NCI-H146 (cell line): ENCODE measurements at regions not wholly inside any gene's neighbourhood (a gene's known extent, or its start where the extent isn't known, plus 50 kb on each side); places are given as distances from the start of the nearest gene placed in this dataset.

ENCODE experiments used
- DNase-seq: peaks from one replicate; lab custom pipeline; 2025; lab: John Stamatoyannopoulos, UW

- DNase-seq: peak; percentile 23
Observed at GRCh38 chr2:2765176-2765800, 434.2 kb upstream of the MYT1L start.

GRCh38 chr2:2764739-2765138 is 433.7 kb upstream of the MYT1L start:
- DNase-seq: no peak

GRCh38 chr2:2764001-2764355 is 432.9 kb upstream of the MYT1L start:
- DNase-seq: no peak

GRCh38 chr2:2763351-2764000 is 432.4 kb upstream of the MYT1L start:
- no peak for DNase-seq

DNA sequence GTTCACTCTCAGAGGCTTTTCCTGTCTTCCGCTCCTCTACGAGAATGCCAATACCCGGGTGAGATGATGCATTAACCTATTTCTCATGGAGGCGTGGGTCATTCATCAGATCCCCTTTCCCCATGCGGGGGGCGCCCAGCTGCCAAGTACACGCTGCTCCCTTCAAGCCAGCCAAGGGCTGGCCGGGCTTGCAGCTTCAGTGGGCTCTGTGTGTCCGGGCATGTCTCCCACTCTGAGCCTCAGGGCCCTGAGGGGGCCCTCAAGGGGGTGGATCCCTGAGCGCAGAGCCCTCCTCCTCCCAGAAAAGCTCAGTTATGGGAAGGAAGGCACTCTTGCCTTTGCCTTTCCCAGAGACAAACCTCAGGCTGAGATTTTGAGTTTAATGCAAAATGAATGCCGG is 431.8 kb upstream of the MYT1L start:
- DNase-seq: no peak

DNA sequence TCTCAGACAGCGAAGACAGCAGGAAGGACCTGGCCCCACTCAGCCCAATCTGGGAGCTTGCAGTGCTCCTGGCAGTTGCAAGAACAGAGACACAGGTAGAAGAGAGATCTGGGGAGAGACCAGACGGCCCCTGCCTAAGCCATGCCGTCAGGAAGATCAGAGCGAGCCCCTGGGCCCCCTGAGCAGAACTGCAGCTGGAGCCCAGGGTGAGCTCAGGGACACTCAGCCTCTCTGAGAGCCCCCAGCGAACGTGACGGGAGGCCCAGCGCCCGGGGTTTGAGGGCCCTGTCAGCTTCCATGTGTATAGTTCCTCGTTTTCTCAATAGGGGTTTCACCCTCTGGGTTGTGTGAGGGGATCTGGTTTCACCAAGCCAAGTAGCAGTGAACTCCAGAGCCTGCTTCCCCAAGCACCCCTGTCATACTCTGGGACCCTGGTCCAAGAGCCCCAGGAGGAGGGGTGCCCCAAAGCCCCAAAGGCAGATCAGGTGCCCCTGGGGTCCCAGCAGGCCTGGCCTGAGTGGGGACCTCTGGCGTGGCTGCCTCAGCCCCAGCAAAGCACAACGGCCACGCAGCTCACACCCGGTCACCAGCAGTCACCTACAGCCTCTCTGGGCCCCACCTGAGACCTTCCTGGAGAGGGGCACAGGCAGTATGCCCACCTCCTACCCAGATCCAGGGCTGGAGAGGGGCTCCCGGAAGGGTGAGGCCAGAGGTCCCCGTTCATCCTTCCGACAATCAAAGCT is 431.3 kb upstream of the MYT1L start:
- DNase-seq: no peak

GRCh38 chr2:2758793-2759367 is 427.8 kb upstream of the MYT1L start:
- peak; percentile 10 for DNase-seq

DNA sequence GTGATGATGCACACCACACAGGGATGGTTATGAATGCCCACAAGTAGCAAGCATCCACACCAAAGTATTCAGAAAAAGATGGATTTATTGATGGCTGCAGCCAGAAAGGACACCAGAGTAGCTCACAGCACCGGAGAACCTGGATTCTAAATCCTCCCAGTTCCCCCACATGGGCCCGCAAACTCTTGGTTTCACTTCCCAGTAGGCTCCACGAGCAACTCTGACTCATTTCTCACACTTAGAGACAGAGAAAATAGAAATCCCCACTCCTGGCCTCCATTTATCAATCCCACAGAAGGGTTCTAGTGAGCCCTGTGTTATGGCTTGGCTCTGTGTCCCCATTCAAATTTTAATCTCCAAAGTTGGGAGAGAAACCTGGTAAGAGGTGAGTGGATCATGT is 426.7 kb upstream of the MYT1L start:
- DNase-seq: no peak

DNA sequence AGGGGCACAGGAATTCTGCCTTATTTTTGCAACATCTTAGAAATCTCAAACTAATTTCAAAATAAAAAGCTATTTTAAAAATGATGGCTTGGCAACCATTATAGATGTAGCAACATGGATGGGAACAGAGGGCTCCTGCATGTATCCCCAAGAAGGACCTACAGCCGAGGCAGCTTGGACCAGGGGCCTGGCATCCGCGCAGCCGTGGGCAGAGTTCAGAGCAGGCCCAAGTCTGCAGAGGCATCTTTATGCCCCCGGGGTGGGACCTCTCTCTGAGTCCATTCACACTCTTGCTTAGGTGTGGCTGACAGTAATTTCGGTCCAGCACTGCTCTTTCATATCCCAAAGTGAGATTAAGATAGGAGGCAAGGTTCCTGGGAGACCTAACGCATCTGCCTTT is 425.8 kb upstream of the MYT1L start:
- DNase-seq: no peak

DNA sequence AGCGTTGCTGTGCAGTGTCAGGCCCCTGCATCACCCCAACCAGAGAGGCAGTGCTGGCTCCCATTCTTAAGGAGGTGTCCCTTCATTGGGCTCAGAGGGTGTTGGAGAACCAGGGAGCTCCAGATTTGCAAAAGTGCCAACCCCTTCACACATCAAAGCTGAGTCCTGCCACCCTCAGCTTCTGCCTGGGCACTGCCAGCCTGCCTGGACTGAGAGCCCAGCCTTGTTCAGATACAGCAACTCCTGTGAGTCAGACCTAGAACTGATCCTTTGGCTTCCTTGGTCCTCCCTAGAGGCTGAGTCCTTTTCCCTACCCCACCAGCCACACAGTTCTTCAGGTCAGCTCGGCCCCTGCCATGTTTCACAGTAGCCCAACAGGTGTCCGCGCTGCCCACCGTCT is 424.9 kb upstream of the MYT1L start:
- DNase-seq: no peak

DNA sequence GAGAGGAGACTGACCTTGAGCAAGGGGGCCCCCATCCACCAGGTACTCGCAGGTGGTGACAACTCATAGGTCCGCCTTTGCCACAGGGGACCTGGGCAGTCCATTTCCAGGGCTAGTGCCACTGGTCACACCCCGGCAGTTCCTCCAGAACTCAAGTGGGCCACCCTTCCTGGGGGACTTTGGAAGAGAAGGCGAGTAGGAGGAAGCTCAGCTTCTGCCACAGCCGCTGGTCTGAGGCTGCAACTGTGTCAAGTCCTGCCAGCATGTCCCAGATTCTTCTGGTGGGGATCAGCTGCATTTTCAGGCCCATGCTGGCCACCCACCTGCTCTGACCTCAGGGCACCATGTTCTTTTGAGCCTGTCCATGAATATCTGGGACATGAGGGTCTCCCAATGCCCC is 423.9 kb upstream of the MYT1L start:
- DNase-seq: no peak

DNA sequence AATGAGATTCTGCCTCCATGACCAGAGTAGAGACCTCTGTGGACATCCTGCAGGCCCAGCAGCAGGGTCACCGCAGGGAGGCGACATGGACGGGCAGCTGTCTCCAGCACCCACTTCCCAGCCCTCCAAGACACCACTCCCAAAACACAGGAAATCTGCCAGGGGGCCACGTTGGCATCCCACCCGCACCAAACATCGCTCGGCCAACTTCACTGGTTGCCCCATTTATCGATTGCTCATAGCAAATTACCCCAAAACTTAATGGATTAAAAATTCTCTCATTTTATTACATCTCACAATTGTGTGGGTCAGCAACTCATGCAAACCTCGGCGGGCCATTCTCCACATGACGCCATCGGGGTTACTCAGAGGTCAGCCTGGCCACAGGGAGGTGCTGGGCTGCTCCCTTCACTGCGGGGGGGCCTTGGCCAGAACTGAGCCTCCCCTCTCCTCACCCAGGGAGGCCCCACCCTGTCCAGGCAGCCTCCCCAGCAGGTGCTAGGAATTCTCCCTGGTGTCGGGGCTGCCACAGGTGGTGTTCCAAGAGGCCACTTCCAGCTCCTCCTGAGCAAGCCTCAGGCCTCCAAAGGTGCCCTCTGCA is 420.7 kb upstream of the MYT1L start:
- DNase-seq: no peak

DNA sequence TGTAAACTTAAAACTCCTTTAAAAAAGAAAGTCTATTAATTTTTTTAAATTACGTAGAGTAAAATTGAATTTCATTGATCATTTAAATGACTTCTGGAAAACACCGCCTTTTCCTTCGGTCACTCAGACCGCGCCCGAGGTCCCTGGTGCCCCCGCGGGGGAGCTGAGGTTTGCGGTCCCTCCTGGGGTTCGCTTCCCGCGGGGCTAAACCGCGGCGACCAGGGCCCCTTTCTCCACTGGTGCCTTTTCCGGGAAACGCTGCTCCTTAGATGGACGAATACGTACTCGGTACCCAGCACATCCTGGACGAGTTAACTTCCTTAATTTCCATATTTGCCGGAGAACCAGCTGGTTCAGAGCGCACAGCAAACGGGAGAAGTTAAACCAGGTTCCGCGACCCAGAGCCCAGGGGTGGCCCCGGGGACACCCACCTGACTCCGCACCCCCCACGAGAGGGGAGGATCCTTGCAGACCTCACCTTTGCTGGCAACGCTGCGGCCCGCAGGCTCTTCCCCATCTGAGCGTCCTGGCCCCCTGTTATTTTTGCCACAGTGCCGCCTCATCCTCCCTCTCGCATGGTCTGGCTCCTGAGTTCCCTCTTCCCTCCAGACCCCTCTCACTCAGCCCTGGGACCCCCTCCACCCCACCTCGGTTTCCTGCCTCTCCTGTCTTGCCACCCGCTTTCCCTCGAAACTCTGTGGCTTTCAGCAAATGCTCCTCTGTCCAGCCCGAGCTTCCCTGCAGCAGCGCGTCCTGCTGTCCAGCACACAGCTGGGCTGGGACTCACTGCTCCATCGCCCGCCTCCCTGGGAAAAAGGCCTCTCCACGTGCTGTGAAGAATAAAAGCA is 420.0 kb upstream of the MYT1L start:
- DNase-seq: no peak

DNA sequence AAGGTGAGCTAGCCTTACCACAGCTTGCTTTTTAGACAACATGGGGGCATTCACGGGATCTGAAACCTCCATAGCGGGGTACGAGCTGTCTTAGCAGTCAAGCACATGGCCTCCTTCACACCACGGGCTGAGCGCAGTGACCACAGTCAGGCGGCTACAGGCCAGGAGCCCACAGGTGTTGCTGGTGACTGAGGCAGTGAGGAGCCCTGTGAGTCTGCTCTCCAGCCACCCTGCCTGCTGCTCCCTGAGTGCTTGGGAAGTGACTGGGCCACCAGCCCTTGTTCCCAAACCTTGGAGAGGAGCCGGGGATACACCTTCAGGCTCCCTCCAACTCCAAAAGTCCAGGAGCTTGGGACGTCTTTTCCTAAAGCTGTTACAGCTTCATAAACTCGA is 418.1 kb upstream of the MYT1L start:
- DNase-seq: no peak

- no peak for DNase-seq
Observed at GRCh38 chr2:2748399-2749205, 417.5 kb upstream of the MYT1L start.

DNA sequence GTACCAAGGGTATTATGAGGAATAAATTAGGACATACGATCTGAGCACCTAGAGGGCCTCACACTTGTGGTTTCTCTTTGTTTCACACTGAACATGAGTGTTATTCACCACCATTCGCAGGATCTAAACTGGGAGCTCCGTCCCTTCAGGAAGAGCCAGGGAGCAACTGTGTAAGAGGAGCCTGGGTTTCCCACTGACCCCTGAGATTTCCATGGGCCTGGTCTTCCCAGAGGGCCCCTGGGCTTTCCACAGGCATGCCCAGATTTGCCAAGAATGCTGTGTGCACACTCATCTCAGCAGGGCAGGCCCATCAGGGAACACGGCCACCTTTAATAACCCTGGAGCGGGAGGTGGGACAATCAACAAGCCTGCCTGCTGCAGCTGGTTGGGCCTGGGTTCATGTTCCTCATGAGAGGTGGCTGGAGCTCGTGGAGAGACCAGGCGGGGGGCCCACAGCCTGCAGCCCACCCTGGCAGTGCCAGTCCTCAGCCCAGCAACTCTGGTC is 416.8 kb upstream of the MYT1L start:
- peak; percentile 22 for DNase-seq

- DNase-seq: no peak
Observed at GRCh38 chr2:2746731-2747130, 415.7 kb upstream of the MYT1L start.

- no peak for DNase-seq
Observed at GRCh38 chr2:2744958-2745715, 414.1 kb upstream of the MYT1L start.

GRCh38 chr2:2744107-2744506 is 413.0 kb upstream of the MYT1L start:
- DNase-seq: no peak

DNA sequence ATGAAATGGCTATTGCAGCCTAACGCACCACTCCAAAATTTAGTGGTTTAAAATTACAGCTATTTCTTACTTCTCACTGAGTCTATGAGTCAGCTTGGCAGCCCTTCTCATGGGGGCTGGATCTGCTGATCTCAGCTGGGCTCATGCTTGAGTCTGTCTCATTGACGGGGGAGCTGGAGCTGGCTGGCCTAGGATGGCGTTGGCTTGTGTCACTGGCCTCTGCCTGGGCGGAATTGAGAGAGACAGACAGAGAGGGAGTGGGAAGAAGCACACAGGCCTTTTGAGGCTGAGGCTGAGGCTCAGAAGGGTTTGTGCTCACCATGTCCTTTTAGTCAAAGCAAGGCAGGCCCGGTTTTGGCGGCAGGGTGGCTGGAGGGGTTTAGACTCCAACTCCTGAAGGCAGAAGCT is 412.1 kb upstream of the MYT1L start:
- no peak for DNase-seq
